Body of pancreas (tissue), 4 donors: ENCODE measurements at regions not wholly inside any gene's neighbourhood (a gene's known extent, or its start where the extent isn't known, plus 50 kb on each side); places are given as distances from the start of the nearest gene placed in this dataset. TPM values are rescaled to one million over a fixed set of nuclear protein-coding genes. Genes with fewer than 3 reads are reported as not detected.

Experiments used
- ATAC-seq: fragments of 150-250 bp; one replicate; pipeline ENCODE4 v1.9.1; 2016
- DNase-seq, 4 donors: peaks; one replicate each; pipeline ENCODE4 v3.0.0-alpha.2; 2019
- H3K27ac ChIP-seq, 4 donors: fragments of 200-600 bp; sonication (generic); 1 replicate in 3 of 4; 2 replicates in 1 of 4; pipeline versions ENCODE4 v1.5.1 to v1.6.1; 2016 to 2019; ENCODE audit warnings: mild to moderate bottlenecking in 1 of 4, mixed read lengths in 1 of 4, moderate library complexity in 1 of 4
- H3K27me3 ChIP-seq, 2 donors: fragments of 200-600 bp; sonication (generic); one replicate each; pipeline ENCODE4 v1.6.0; 2016; ENCODE audit warnings: mild to moderate bottlenecking in 1 of 2
- H3K36me3 ChIP-seq, 2 donors: fragments of 200-600 bp; sonication (generic); replicated peaks in 1 of 2; 2 replicates each; pipeline ENCODE4 v1.5.1; 2016; ENCODE audit warnings: low read depth in 2 of 2; ENCODE audit not compliant: insufficient read depth in 1 of 2
- H3K4me1 ChIP-seq: fragments of 200-600 bp; sonication (generic); one replicate; pipeline ENCODE4 v1.6.0; 2016
- H3K4me3 ChIP-seq, 2 donors: fragments of 200-600 bp; sonication (generic); 1 replicate in 1 of 2; 2 replicates in 1 of 2; pipeline ENCODE4 v1.5.1; 2016 to 2019
- H3K9me3 ChIP-seq, 3 donors: fragments of 200-600 bp; sonication (generic); 1 replicate in 2 of 3; 2 replicates in 1 of 3; pipeline ENCODE4 v1.5.1; 2016
- POLR2A ChIP-seq, 3 donors: fragments of 450-650 bp; IDR thresholded peaks; one replicate each; pipeline ENCODE4 v1.6.1; 2016; ENCODE audit warnings: antibody characterized with exemption in 3 of 3, mild to moderate bottlenecking in 2 of 3
- WGBS, 2 donors: methylation state at CpG; one replicate each; pipeline ENCODE4 v1.1.5; 2017; 5-methylcytosine and 5-hydroxymethylcytosine counted together
- intact Hi-C: fragments of 100-400 bp; cut with DNase I; formaldehyde crosslinking; loops from one replicate; pipeline ENCODE4 v1.15.1; 2023
- microRNA-seq, 2 donors: library from miRNA; unstranded; fragments of <30 nt; microRNA quantifications; one replicate each; pipeline ENCODE4, GENCODE V29; 2016; ENCODE audit warnings: borderline number of aligned reads in 2 of 2, borderline replicate concordance in 2 of 2
- small RNA-seq: library from RNA; depleted of rRNA; stranded (forward); fragments of <200 nt; gene quantifications from one replicate; pipeline ENCODE3, GENCODE V24; 2016
- TF ChIP-seq, protein P1 (sequence below), 7 experiments: fragments of 450-650 bp in 4 of 7; fragments of 200-600 bp in 3 of 7; sonication (generic) in 3 of 7; IDR thresholded peaks; one replicate each; pipeline ENCODE4 v1.5.1; 2016 to 2019; ENCODE audit warnings: antibody characterized with exemption in 7 of 7

DNA sequence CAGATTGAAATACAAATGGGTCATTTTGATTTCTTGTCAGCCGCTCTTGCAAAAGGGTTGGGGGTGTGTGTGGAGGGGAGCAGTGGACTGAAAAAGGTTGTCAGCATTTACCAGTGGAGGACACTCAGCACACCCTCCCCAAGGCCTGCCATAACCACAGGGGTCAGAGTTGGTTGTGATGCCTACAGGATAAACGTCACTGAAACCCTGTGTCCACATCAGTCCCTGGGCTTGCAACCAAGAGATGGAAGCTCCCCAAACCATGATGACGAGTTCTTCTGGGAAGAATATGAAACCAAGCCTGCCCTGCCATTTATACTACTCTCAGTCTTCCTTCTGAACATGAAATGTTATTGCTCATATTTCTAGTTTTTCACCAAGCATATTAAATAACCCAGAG lies 54.0 kb upstream of the UMPS start:
- TF ChIP-seq POLR2A (IDR thresholded peaks at IDR 0.05): no peak
- H3K36me3 ChIP-seq: peaks cover 0 to 3% of the 10 kb centered on the region in 2 donors
- 80 to 82% methylated on average over 3 of the region's 3 CpGs for WGBS, 2 donors
- no peaks in the 10 kb centered on the region for H3K9me3 ChIP-seq
- H3K27me3 ChIP-seq: no peaks in the 10 kb centered on the region
- no peak for ATAC-seq
- no peak overlapping the region for H3K4me3 ChIP-seq
- intact Hi-C loops: no loop called here
- H3K27ac ChIP-seq: no peak overlapping the region
- no peak for DNase-seq
- no peaks in the 10 kb centered on the region for H3K4me1 ChIP-seq

DNA sequence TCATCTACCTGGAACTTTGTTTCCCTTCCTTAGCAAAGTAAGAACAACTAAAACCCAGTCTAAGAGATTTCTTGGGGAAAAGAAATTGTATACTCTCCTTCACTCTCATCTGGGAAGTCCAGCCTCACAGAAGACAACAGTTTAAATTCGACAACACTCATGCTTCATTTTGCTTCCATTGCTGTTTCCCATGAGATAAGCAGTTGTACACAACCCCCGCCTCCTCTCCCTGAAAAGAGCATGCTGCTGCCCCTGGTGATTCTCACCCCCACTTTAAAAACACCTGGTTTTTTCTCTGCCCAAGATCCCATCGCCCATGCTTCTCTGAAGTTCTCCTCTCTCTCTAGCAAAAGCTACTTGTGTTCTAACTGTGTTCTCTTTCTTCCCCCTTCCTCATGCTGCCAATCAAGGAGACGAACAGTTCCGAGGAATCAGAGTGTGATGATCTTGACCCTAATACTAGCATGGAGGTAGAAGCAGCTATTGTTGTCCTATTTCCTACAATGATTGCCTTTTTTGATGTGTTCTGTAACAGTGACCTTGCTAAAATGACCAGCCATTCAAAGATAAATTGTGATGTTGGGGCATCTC lies 51.1 kb upstream of the UMPS start:
- H3K36me3 ChIP-seq: no peaks in the 10 kb centered on the region
- intact Hi-C loops: no loop called here

More for the DNA sequence above, 51.1 kb upstream of the UMPS start:
- DNase-seq: no peak
- H3K4me3 ChIP-seq: no peak overlapping the region
- H3K27ac ChIP-seq: no peak overlapping the region
- no peak for ATAC-seq
- no peaks in the 10 kb centered on the region for H3K4me1 ChIP-seq
- H3K27me3 ChIP-seq: no peaks in the 10 kb centered on the region
- TF ChIP-seq, protein P1, sequence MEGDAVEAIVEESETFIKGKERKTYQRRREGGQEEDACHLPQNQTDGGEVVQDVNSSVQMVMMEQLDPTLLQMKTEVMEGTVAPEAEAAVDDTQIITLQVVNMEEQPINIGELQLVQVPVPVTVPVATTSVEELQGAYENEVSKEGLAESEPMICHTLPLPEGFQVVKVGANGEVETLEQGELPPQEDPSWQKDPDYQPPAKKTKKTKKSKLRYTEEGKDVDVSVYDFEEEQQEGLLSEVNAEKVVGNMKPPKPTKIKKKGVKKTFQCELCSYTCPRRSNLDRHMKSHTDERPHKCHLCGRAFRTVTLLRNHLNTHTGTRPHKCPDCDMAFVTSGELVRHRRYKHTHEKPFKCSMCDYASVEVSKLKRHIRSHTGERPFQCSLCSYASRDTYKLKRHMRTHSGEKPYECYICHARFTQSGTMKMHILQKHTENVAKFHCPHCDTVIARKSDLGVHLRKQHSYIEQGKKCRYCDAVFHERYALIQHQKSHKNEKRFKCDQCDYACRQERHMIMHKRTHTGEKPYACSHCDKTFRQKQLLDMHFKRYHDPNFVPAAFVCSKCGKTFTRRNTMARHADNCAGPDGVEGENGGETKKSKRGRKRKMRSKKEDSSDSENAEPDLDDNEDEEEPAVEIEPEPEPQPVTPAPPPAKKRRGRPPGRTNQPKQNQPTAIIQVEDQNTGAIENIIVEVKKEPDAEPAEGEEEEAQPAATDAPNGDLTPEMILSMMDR (IDR thresholded peaks at IDR 0.05): no peak
- no peak for TF ChIP-seq POLR2A (IDR thresholded peaks at IDR 0.05)
- no peaks in the 10 kb centered on the region for H3K9me3 ChIP-seq
- WGBS, 2 donors: 70 to 82% methylated on average over 5 of the region's 5 CpGs

Small RNA genes lying in the stretch of these regions (microRNA-seq; reads per million reads assigned to microRNA genes)
- gene MIR5002: 0 reads per million in 2 donors
- 0 reads per million in 2 donors for gene MIR6083

Small RNA genes lying in the stretch of these regions (small RNA-seq; reads per million reads assigned to genes)
- gene MIR5002 (not detected), gene MIR6083 (not detected), gene RNU6-143P (not detected)
